Panc1 (cell line): ENCODE measurements at regions not wholly inside any gene's neighbourhood (a gene's known extent, or its start where the extent isn't known, plus 50 kb on each side); places are given as distances from the start of the nearest gene placed in this dataset.

Source experiments
- ATAC-seq: fragments of 200-7000 bp; cut with Tn5 transposase; 2 replicates; pipeline ENCODE4 v1.9.1; 2020; ENCODE audit warnings: mild to moderate bottlenecking, moderate library complexity
- BruUV-seq: library from RNA; stranded (reverse); fragments of 400-500 nt; replicated peaks from 2 replicates; lab custom pipeline; 2021; lab: Mats Ljungman, UMichigan
- CTCF ChIA-PET: fragments of 300-600 bp; sonication (Branson Sonifier 250); formaldehyde crosslinking; loops from one replicate; lab custom pipeline; 2022; ENCODE audit warnings: antibody characterized with exemption; lab: Charles Lee
- POLR2A ChIA-PET: fragments of 300-600 bp; sonication (Branson Sonifier 250); formaldehyde crosslinking; loops from one replicate; lab custom pipeline; 2022; ENCODE audit warnings: antibody characterized with exemption; lab: Charles Lee
- DNase-seq: peaks from one replicate; pipeline ENCODE4 v3.0.0-alpha.2; 2010; ENCODE audit warnings: low read depth, low spot score
- H3K27ac ChIP-seq: 2 replicates; pipeline ENCODE4 v1.5.1; 2011; ENCODE audit warnings: mild to moderate bottlenecking, low read length, inconsistent platforms
- H3K27me3 ChIP-seq: fragments of 200-500 bp; sonication (Bioruptor generic); 2 replicates; pipeline ENCODE4 v1.6.0; 2014; ENCODE audit warnings: low read length, inconsistent platforms; ENCODE audit not compliant: control insufficient read depth, insufficient read depth
- H3K36me3 ChIP-seq: fragments of 200-500 bp; sonication (Bioruptor generic); 2 replicates; pipeline ENCODE4 v1.5.1; 2014; ENCODE audit warnings: inconsistent platforms, mild to moderate bottlenecking, low read length, moderate library complexity; ENCODE audit not compliant: control insufficient read depth, insufficient read depth
- H3K4me1 ChIP-seq: 2 replicates; pipeline ENCODE4 v1.5.1; 2011; ENCODE audit warnings: inconsistent platforms, mild to moderate bottlenecking, low read length, moderate library complexity; ENCODE audit not compliant: control insufficient read depth, insufficient read depth
- H3K4me3 ChIP-seq, 2 experiments: 2 replicates each; pipeline ENCODE4 v1.5.1; 2011 to 2012; ENCODE audit warnings: low read depth in 2 of 2, low read length in 2 of 2, mild to moderate bottlenecking in 2 of 2, inconsistent platforms in 1 of 2, moderate library complexity in 1 of 2
- H3K9me3 ChIP-seq: fragments of 200-500 bp; sonication (Bioruptor generic); 2 replicates; pipeline ENCODE4 v1.5.1; 2014; ENCODE audit warnings: low read depth, mild to moderate bottlenecking, inconsistent platforms, low read length, moderate library complexity; ENCODE audit not compliant: control insufficient read depth, insufficient read depth
- POLR2AphosphoS5 ChIP-seq: IDR thresholded peaks from 2 replicates; pipeline ENCODE4 v1.6.1; 2012; ENCODE audit warnings: mild to moderate bottlenecking, low read depth, low read length, moderate library complexity
- REST ChIP-seq, 2 experiments: IDR thresholded peaks; 2 replicates each; pipeline ENCODE4 v1.6.1; 2011 to 2012; ENCODE audit warnings: low read depth in 2 of 2, control low read depth in 1 of 2, low read length in 1 of 2, mild to moderate bottlenecking in 1 of 2, moderate library complexity in 1 of 2; ENCODE audit not compliant: insufficient read depth in 1 of 2
- SIN3A ChIP-seq: IDR thresholded peaks from 2 replicates; pipeline ENCODE4 v1.6.1; 2012; ENCODE audit warnings: low read depth, mild to moderate bottlenecking, low read length, moderate library complexity, borderline replicate concordance; ENCODE audit not compliant: insufficient read depth
- TCF7L2 ChIP-seq: IDR thresholded peaks from 2 replicates; pipeline ENCODE4 v1.6.1; 2011; ENCODE audit warnings: mild to moderate bottlenecking, low read depth, low read length, inconsistent platforms
- in situ Hi-C: cut with HindIII; loops from 2 replicates; pipeline ENCODE4 v1.10.0; 2016; ENCODE audit warnings: low sequenced_read_pairs, low pct_unique_long_range_greater_than_20kb
- intact Hi-C: fragments of 100-400 bp; cut with micrococcal nuclease; formaldehyde crosslinking; loops from one replicate; pipeline ENCODE4 v1.10.0; 2022; ENCODE audit not compliant: unreplicated experiment
- TF ChIP-seq, protein P1 (sequence below): fragments of 450-650 bp; IDR thresholded peaks from 2 replicates; pipeline ENCODE4 v1.5.1; 2017; ENCODE audit warnings: mild to moderate bottlenecking

DNA sequence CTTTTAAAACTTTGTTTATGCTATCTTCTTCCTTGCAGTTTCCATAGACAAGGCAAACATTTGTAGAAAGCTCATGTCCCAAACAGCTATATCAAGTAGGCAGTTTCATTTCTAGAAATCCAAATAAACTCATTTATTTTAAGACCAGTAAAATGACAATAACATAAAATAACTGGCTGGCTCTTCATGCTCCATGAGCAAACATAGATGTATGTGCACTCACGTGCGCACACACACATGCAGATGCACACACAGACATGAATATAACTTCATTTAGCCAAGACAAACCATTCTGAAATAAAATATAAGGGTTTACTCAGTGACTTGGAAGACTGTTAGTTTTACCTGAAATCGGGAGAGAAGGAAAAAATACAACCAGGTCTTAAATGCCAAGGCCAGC, 176.5 kb upstream of the GAS1 start:
- no peak for DNase-seq
- intact Hi-C loops: no loop called here
- H3K4me3 ChIP-seq: no peak overlapping the region
- ATAC-seq: no peak
- no peaks in the 10 kb centered on the region for H3K9me3 ChIP-seq
- no TSS peak for BruUV-seq
- TF ChIP-seq TCF7L2 (no peak), SIN3A (no peak), REST (IDR thresholded peaks at IDR 0.05; ENCODE audit: insufficient read depth in 1 of 2, low read depth in 2 of 2, low read length in 1 of 2) (no peak), POLR2AphosphoS5 (no peak)
- TF ChIP-seq, protein P1, sequence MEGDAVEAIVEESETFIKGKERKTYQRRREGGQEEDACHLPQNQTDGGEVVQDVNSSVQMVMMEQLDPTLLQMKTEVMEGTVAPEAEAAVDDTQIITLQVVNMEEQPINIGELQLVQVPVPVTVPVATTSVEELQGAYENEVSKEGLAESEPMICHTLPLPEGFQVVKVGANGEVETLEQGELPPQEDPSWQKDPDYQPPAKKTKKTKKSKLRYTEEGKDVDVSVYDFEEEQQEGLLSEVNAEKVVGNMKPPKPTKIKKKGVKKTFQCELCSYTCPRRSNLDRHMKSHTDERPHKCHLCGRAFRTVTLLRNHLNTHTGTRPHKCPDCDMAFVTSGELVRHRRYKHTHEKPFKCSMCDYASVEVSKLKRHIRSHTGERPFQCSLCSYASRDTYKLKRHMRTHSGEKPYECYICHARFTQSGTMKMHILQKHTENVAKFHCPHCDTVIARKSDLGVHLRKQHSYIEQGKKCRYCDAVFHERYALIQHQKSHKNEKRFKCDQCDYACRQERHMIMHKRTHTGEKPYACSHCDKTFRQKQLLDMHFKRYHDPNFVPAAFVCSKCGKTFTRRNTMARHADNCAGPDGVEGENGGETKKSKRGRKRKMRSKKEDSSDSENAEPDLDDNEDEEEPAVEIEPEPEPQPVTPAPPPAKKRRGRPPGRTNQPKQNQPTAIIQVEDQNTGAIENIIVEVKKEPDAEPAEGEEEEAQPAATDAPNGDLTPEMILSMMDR: no peak
- H3K36me3 ChIP-seq: no peaks in the 10 kb centered on the region
- no peak overlapping the region for H3K27ac ChIP-seq
- no peaks in the 10 kb centered on the region for H3K27me3 ChIP-seq
- no peaks in the 10 kb centered on the region for H3K4me1 ChIP-seq
- CTCF ChIA-PET: no interaction called here
- POLR2A ChIA-PET: no interaction called here
- in situ Hi-C loops: no loop called here

DNA sequence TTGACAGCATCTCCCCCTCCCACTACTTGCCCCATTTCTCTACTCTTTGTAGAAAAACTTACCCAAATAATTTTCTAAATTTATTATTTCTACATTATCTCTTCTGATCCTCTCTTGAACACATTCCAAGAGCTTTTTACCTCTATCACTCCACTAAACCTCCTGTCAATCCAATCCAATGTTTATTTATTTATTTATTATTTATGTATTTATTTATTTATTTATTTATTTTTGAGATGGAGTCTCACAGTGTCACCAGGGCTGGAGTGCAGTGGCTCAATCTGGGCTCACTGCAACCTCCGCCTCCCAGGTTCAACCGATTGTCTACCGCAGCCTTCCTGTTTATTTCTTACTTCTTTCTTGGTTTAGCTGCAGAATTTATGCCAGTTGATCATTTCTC, 178.5 kb upstream of the GAS1 start:
- CTCF ChIA-PET: no interaction called here
- no peak for DNase-seq
- no peak for ATAC-seq
- H3K36me3 ChIP-seq: no peaks in the 10 kb centered on the region
- no TSS peak for BruUV-seq
- TF ChIP-seq REST (IDR thresholded peaks at IDR 0.05; ENCODE audit: insufficient read depth in 1 of 2, low read depth in 2 of 2, low read length in 1 of 2) (no peak), POLR2AphosphoS5 (no peak), TCF7L2 (no peak), SIN3A (no peak)
- TF ChIP-seq, protein P1: no peak
- in situ Hi-C loops: no loop called here
- H3K27ac ChIP-seq: no peak overlapping the region
- intact Hi-C loops: no loop called here
- POLR2A ChIA-PET: no interaction called here
- no peaks in the 10 kb centered on the region for H3K9me3 ChIP-seq
- H3K27me3 ChIP-seq: no peaks in the 10 kb centered on the region
- no peak overlapping the region for H3K4me3 ChIP-seq
- H3K4me1 ChIP-seq: no peaks in the 10 kb centered on the region
